ENCODE measurements at regions not wholly inside any gene's neighbourhood (a gene's known extent, or its start where the extent isn't known, plus 50 kb on each side); places are given as distances from the start of the nearest gene placed in this dataset.

DNA sequence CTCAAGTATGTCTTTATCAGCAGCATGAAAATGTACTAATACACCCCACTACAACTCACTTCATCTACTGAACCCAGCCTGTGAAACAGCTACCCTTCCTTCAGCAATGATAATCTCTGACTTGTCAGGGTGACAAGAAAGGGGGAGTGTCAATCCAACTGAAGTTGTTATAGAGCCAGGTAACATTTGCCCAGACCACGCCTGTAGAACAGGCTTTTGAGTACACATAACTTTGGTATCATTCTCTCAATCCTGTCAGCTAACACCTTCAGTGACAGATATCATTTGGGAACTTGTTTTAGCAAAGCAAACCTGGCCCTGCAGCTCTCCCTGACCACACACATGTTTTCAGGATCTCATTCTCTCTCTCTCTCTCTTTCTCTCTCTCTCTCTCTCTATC lies 592.2 kb downstream of the SMARCA1 start:
- H3K4me3 ChIP-seq (ENCODE audit: low read length): no peak overlapping the region
- no peak for DNase-seq (ENCODE audit: low read depth)
- TF ChIP-seq, protein P1, sequence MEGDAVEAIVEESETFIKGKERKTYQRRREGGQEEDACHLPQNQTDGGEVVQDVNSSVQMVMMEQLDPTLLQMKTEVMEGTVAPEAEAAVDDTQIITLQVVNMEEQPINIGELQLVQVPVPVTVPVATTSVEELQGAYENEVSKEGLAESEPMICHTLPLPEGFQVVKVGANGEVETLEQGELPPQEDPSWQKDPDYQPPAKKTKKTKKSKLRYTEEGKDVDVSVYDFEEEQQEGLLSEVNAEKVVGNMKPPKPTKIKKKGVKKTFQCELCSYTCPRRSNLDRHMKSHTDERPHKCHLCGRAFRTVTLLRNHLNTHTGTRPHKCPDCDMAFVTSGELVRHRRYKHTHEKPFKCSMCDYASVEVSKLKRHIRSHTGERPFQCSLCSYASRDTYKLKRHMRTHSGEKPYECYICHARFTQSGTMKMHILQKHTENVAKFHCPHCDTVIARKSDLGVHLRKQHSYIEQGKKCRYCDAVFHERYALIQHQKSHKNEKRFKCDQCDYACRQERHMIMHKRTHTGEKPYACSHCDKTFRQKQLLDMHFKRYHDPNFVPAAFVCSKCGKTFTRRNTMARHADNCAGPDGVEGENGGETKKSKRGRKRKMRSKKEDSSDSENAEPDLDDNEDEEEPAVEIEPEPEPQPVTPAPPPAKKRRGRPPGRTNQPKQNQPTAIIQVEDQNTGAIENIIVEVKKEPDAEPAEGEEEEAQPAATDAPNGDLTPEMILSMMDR (conservative IDR thresholded peaks at IDR 0.05; ENCODE audit: low read depth, low read length): no peak

DNA sequence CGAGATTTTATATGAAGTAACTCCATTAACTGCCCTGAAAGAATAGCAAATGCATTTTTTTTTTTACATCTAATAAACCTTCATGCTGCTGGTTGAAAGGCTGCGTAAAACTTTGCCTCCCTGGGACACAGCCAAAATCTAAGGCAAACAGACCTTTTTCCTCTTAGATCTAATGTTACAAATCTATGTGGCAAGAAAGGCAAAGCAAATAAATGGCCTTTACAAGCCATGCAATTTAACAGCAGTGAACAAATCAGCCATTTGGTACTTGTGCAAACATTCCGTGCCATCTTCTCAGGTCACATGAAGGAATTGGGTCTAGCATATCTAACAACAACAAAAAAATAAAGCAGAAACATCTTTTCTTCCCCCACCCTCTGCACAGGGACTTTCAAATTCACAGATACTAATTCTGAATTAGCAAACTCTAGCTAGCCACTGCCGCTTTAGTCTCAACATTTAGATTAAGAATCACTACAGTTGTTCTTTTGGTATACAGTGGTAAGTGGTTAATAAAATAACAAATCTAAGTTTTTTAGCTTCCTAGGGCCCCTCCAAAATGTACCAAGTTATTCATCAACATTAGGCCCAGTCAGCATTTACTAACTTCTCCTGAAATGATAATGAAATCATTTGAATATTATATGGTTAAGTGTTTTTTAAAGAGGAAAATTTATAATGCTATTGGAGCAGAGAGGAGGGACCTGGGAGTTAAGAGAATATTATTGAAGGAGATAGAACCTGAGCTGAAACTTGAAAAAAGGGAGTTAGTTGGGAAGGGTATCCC lies 593.8 kb downstream of the SMARCA1 start:
- no peak overlapping the region for H3K4me3 ChIP-seq (ENCODE audit: low read length)
- DNase-seq (ENCODE audit: low read depth): no peak
- TF ChIP-seq, protein P1 (conservative IDR thresholded peaks at IDR 0.05; ENCODE audit: low read depth, low read length): no peak

DNA sequence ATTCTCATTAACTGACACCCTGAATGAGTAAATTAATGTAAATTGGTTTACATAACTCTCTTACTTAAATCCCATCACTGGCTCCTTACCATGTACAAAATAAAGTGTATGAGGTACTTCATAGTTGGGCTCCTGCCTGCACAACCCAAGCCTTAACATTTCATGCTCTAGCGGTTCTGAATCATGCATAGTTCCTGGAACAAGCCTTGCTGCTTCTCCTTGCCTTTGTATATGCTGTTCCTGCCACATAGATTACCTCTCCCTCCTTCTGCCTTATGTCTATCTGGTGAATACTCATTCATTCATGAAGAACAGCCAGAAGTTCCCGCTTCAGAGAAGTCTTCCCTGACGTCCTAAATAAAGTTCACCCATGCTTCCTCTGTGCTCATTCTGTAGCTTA lies 594.7 kb downstream of the SMARCA1 start:
- TF ChIP-seq, protein P1 (conservative IDR thresholded peaks at IDR 0.05; ENCODE audit: low read depth, low read length): no peak
- DNase-seq (ENCODE audit: low read depth): no peak

DNA sequence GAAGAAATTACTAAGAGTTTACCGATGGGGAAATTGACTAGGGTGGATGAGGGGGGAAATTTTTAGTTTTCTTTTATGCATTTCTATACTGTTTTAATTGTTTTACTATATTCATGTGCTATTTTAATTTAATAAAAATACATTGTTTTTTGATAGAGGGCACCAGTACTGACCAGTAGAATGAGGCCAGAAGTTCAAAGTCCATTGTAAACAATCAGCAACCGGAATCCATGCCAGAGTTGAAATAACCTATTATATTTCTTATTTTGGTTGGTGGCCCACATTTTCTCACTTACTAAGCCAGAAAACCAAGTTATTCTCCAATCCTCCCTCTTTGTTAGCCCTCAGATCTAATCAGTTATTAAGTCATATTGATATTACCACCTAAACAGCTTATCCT lies 595.9 kb downstream of the SMARCA1 start:
- H3K4me3 ChIP-seq (ENCODE audit: low read length): no peak overlapping the region
- TF ChIP-seq, protein P1 (conservative IDR thresholded peaks at IDR 0.05; ENCODE audit: low read depth, low read length): no peak
- DNase-seq (ENCODE audit: low read depth): no peak

More for the DNA sequence above, 594.7 kb downstream of the SMARCA1 start:
- no peak overlapping the region for H3K4me3 ChIP-seq (ENCODE audit: low read length)

DNA sequence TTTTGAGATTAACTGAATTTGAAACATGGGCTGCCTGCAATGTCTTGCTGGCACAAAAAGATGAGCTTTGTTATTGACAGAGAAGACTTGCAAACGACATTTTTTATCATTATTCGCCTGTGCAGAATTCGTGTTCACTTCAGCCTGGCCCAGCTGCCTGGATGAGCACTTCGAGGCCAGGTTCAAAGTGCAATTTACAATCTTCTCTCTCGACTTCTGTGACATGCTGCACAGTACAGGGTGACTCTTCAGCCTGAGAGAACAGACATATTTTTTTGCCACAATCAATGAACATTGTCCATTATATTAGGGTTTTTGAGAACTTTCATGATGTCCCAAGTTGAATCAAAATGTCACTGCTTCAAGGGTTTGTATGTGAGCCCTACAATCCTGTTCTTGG lies 616.5 kb downstream of the SMARCA1 start:
- no peak for DNase-seq (ENCODE audit: low read depth)
- H3K4me3 ChIP-seq (ENCODE audit: low read length): no peak overlapping the region
- TF ChIP-seq, protein P1 (conservative IDR thresholded peaks at IDR 0.05; ENCODE audit: low read depth, low read length): no peak

DNA sequence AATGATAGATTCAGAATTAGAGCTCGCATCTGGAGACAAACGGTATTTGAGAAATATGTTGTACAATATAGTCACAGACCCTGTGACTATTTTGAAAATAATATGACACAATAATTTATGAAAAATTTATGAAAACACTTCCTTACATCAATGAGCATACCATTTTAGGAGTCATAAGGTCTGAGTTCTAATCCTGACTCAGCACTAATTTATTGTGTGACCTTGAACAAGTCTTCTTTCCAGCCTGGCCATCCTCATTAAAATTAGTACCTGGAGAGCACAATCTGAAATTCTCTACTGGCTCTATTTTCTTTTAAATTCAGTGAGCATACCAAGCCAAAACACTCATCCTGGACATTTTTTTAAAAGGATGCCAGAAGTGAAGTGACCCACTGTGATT lies 622.3 kb downstream of the SMARCA1 start:
- H3K4me3 ChIP-seq (ENCODE audit: low read length): no peak overlapping the region
- TF ChIP-seq, protein P1 (conservative IDR thresholded peaks at IDR 0.05; ENCODE audit: low read depth, low read length): no peak
- DNase-seq (ENCODE audit: low read depth): no peak

DNA sequence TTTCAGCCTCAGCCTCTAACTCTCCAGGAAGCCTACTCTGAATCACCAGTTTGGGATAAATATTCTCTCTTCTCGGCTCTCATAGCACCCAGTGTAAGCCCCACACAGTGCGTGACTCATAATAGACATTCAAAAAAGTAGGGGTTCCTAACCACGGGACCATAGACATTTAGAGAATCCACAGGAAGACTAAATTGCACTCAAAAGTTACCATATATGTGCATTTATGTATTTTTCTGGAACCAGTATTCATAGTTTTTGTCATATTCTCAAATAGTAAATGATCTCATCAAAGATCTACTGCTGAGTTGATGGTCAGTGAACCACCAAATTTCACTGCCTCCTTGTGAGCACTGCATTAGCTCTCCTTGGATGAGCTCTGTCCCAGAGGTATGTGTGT lies 625.7 kb downstream of the SMARCA1 start:
- no peak overlapping the region for H3K4me3 ChIP-seq (ENCODE audit: low read length)
- DNase-seq (ENCODE audit: low read depth): no peak
- TF ChIP-seq, protein P1 (conservative IDR thresholded peaks at IDR 0.05; ENCODE audit: low read depth, low read length): no peak

Measured in retinal pigment epithelial cell (primary cell).